PC-9 (cell line): ENCODE measurements at regions not wholly inside any gene's neighbourhood (a gene's known extent, or its start where the extent isn't known, plus 50 kb on each side); places are given as distances from the start of the nearest gene placed in this dataset.

ENCODE experiments used
- BruUV-seq: library from RNA; stranded (reverse); fragments of 400-500 nt; replicated peaks from 2 replicates; lab custom pipeline; 2021; lab: Mats Ljungman, UMichigan
- CTCF ChIA-PET: fragments of 300-600 bp; sonication (Branson Sonifier 250); formaldehyde crosslinking; loops from one replicate; lab custom pipeline; 2022; ENCODE audit warnings: antibody characterized with exemption; lab: Charles Lee
- POLR2A ChIA-PET: fragments of 300-600 bp; sonication (Branson Sonifier 250); formaldehyde crosslinking; loops from one replicate; lab custom pipeline; 2022; ENCODE audit warnings: antibody characterized with exemption; ENCODE audit not compliant: unreplicated experiment; lab: Charles Lee
- DNase-seq, 2 experiments: peaks; one replicate each; pipeline versions ENCODE4 v3.0.0 to v3.0.0-alpha.2; 2015 to 2022; ENCODE audit warnings: mixed read lengths in 1 of 2
- H2AFZ ChIP-seq: fragments of 200-600 bp; sonication (generic); 2 replicates; pipeline ENCODE4 v1.8.1; 2017; ENCODE audit warnings: antibody characterized with exemption
- H3F3A ChIP-seq: fragments of 200-600 bp; sonication (generic); 2 replicates; pipeline ENCODE4 v1.8.1; 2017; ENCODE audit warnings: antibody characterized with exemption, mild to moderate bottlenecking, low read depth; ENCODE audit not compliant: insufficient read depth
- H3K27ac ChIP-seq: fragments of 200-600 bp; sonication (generic); 2 replicates; pipeline ENCODE4 v1.6.1; 2016; ENCODE audit warnings: mixed run types
- H3K27me3 ChIP-seq: fragments of 200-600 bp; sonication (generic); 2 replicates; pipeline ENCODE4 v1.6.1; 2016; ENCODE audit warnings: low read depth, mixed run types; ENCODE audit not compliant: insufficient read depth
- H3K36me3 ChIP-seq: fragments of 200-600 bp; sonication (generic); 2 replicates; pipeline ENCODE4 v1.6.1; 2016; ENCODE audit warnings: low read depth, mixed run types
- H3K4me1 ChIP-seq: fragments of 200-600 bp; sonication (generic); replicated peaks from 2 replicates; pipeline ENCODE4 v1.6.1; 2016; ENCODE audit warnings: mixed run types; ENCODE audit not compliant: insufficient read depth
- H3K4me2 ChIP-seq: fragments of 200-600 bp; sonication (generic); 2 replicates; pipeline ENCODE4 v1.6.1; 2017; ENCODE audit warnings: mixed run types
- H3K4me3 ChIP-seq: fragments of 200-600 bp; sonication (generic); 2 replicates; pipeline ENCODE4 v1.6.1; 2016; ENCODE audit warnings: mixed run types
- H3K79me2 ChIP-seq: fragments of 200-600 bp; sonication (generic); 2 replicates; pipeline ENCODE4 v1.6.1; 2017; ENCODE audit warnings: low read depth, mixed run types
- H3K9me2 ChIP-seq: fragments of 200-600 bp; sonication (generic); 2 replicates; pipeline ENCODE4 v1.8.1; 2017; ENCODE audit warnings: mild to moderate bottlenecking; ENCODE audit not compliant: insufficient read depth
- H3K9me3 ChIP-seq: fragments of 200-600 bp; sonication (generic); 2 replicates; pipeline ENCODE4 v1.8.1; 2016; ENCODE audit warnings: low read depth; ENCODE audit not compliant: insufficient read depth
- H4K20me1 ChIP-seq: fragments of 200-600 bp; sonication (generic); 2 replicates; pipeline ENCODE4 v1.8.1; 2017; ENCODE audit not compliant: insufficient read depth
- EZH2 ChIP-seq: fragments of 200-600 bp; sonication (generic); IDR thresholded peaks from 2 replicates; pipeline ENCODE4 v1.8.0; 2017; ENCODE audit warnings: antibody characterized with exemption, low read depth
- intact Hi-C: fragments of 100-400 bp; cut with micrococcal nuclease; formaldehyde crosslinking; loops from one replicate; pipeline ENCODE4 v1.10.0; 2022; ENCODE audit not compliant: unreplicated experiment
- TF ChIP-seq, protein P1 (sequence below): fragments of 200-600 bp; sonication (generic); conservative IDR thresholded peaks from 2 replicates; pipeline ENCODE4 v1.6.1; 2017; ENCODE audit warnings: mixed run types, antibody characterized with exemption, mild to moderate bottlenecking, moderate library complexity

DNA sequence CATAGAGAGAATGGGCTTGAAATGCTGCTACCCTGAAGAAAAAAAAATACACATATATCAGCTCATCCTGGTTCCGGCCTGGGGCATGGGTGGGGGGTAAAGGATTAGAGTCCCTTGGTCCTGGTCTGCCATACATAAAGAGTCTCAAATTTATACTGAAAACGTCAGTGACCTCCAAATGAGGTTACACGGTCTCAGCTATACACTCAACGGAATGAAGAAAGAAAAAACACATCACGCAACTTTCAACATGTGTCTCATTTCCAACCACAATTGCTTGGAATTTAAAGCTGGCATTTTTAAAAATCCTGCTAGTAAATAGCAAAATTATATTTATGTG lies 612.8 kb downstream of the MCTP2 start:
- H3K27me3 ChIP-seq: no peaks in the 10 kb centered on the region
- H3K4me1 ChIP-seq: no peaks in the 10 kb centered on the region
- ChIA-PET CTCF (no interaction called here), POLR2A (no interaction called here)
- no peak for DNase-seq
- no peak overlapping the region for H3K27ac ChIP-seq
- no peaks in the 10 kb centered on the region for H3K36me3 ChIP-seq
- H3K4me3 ChIP-seq: no peak overlapping the region
- no peak overlapping the region for H3K4me2 ChIP-seq
- TF ChIP-seq, protein P1, sequence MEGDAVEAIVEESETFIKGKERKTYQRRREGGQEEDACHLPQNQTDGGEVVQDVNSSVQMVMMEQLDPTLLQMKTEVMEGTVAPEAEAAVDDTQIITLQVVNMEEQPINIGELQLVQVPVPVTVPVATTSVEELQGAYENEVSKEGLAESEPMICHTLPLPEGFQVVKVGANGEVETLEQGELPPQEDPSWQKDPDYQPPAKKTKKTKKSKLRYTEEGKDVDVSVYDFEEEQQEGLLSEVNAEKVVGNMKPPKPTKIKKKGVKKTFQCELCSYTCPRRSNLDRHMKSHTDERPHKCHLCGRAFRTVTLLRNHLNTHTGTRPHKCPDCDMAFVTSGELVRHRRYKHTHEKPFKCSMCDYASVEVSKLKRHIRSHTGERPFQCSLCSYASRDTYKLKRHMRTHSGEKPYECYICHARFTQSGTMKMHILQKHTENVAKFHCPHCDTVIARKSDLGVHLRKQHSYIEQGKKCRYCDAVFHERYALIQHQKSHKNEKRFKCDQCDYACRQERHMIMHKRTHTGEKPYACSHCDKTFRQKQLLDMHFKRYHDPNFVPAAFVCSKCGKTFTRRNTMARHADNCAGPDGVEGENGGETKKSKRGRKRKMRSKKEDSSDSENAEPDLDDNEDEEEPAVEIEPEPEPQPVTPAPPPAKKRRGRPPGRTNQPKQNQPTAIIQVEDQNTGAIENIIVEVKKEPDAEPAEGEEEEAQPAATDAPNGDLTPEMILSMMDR: no peak
- no peaks in the 10 kb centered on the region for H4K20me1 ChIP-seq
- H3K9me2 ChIP-seq: no peaks in the 10 kb centered on the region
- H3K79me2 ChIP-seq: no peaks in the 10 kb centered on the region
- no peaks in the 10 kb centered on the region for H3F3A ChIP-seq
- intact Hi-C loops: no loop called here
- H2AFZ ChIP-seq: no peak overlapping the region
- no TSS peak for BruUV-seq
- H3K9me3 ChIP-seq: no peaks in the 10 kb centered on the region

GRCh38 chr15:94844538-94845389 lies 613.4 kb downstream of the MCTP2 start:
- CTCF ChIA-PET: no interaction called here
- DNase-seq: no peak
- TF ChIP-seq, protein P1: no peak
- no peak for TF ChIP-seq EZH2
- Histone ChIP-seq H2AFZ (no peak overlapping the region), H3K4me3 (no peak overlapping the region), H3K79me2 (no peaks in the 10 kb centered on the region), H3K4me1 (no peaks in the 10 kb centered on the region), H3K27me3 (no peaks in the 10 kb centered on the region), H3K27ac (no peak overlapping the region), H3K9me3 (no peaks in the 10 kb centered on the region), H3K4me2 (no peak overlapping the region), H3K9me2 (no peaks in the 10 kb centered on the region), H3K36me3 (no peaks in the 10 kb centered on the region), H3F3A (no peaks in the 10 kb centered on the region), H4K20me1 (no peaks in the 10 kb centered on the region)
- POLR2A ChIA-PET: no interaction called here
- no TSS peak for BruUV-seq
- intact Hi-C loops: no loop called here

GRCh38 chr15:94845390-94845716 lies 614.0 kb downstream of the MCTP2 start:
- intact Hi-C loops: no loop called here
- no peaks in the 10 kb centered on the region for H3F3A ChIP-seq
- ChIA-PET CTCF (no interaction called here), POLR2A (no interaction called here)
- no peaks in the 10 kb centered on the region for H3K36me3 ChIP-seq
- H3K9me3 ChIP-seq: no peaks in the 10 kb centered on the region
- no peaks in the 10 kb centered on the region for H3K4me1 ChIP-seq
- no peak overlapping the region for H2AFZ ChIP-seq
- no peak for DNase-seq
- H4K20me1 ChIP-seq: no peaks in the 10 kb centered on the region
- no peaks in the 10 kb centered on the region for H3K79me2 ChIP-seq
- BruUV-seq: no TSS peak
- no peak overlapping the region for H3K4me2 ChIP-seq
- no peak overlapping the region for H3K27ac ChIP-seq
- no peaks in the 10 kb centered on the region for H3K27me3 ChIP-seq
- H3K4me3 ChIP-seq: no peak overlapping the region
- H3K9me2 ChIP-seq: no peaks in the 10 kb centered on the region
- TF ChIP-seq, protein P1: no peak
- TF ChIP-seq EZH2: no peak
